Muscle of leg (tissue), 3 donors: ENCODE measurements at regions not wholly inside any gene's neighbourhood (a gene's known extent, or its start where the extent isn't known, plus 50 kb on each side); places are given as distances from the start of the nearest gene placed in this dataset.

ENCODE experiments used
- DNase-seq: peaks from one replicate; pipeline ENCODE4 v3.0.0; 2013
- H3K27ac ChIP-seq: one replicate; pipeline ENCODE4 v1.5.1; 2013; ENCODE audit warnings: mild to moderate bottlenecking, low read length, control low read depth
- H3K27me3 ChIP-seq: one replicate; pipeline ENCODE4 v1.6.1; 2013; ENCODE audit warnings: low read length; ENCODE audit not compliant: control insufficient read depth, insufficient read depth
- H3K36me3 ChIP-seq: one replicate; pipeline ENCODE4 v1.6.1; 2013; ENCODE audit warnings: low read length; ENCODE audit not compliant: control insufficient read depth, insufficient read depth
- H3K4me1 ChIP-seq: one replicate; pipeline ENCODE4 v1.6.1; 2013; ENCODE audit warnings: low read length; ENCODE audit not compliant: control insufficient read depth, insufficient read depth
- H3K4me3 ChIP-seq: one replicate; pipeline ENCODE4 v1.5.1; 2013; ENCODE audit warnings: low read length, control low read depth
- H3K9me3 ChIP-seq: replicated peaks from 2 replicates; pipeline ENCODE4 v1.6.1; 2013; ENCODE audit warnings: low read depth, low read length; ENCODE audit not compliant: control insufficient read depth
- WGBS: methylation state at CpG from one replicate; pipeline ENCODE4 v1.1.5; 2013; ENCODE audit warnings: missing lambda C conversion rate; ENCODE audit not compliant: insufficient coverage; 5-methylcytosine and 5-hydroxymethylcytosine counted together

GRCh38 chr2:173446722-173447121, 92.0 kb downstream of the CDCA7 start:
- no CpG with 5 or more reads among the region's 1 CpG for WGBS
- Histone ChIP-seq H3K36me3 (no peaks in the 10 kb centered on the region), H3K27me3 (no peaks in the 10 kb centered on the region), H3K4me3 (no peak overlapping the region), H3K27ac (no peak overlapping the region), H3K9me3 (no peaks in the 10 kb centered on the region), H3K4me1 (no peaks in the 10 kb centered on the region)
- DNase-seq = no peak

- peaks cover 2% of the 10 kb centered on the region for H3K27me3 ChIP-seq
- H3K27ac ChIP-seq = no peak overlapping the region
- H3K4me3 ChIP-seq = no peak overlapping the region
- 64% methylated on average over 3 of the region's 17 CpGs for WGBS
- no peaks in the 10 kb centered on the region for H3K9me3 ChIP-seq
- peak; percentile 93 for DNase-seq
- H3K4me1 ChIP-seq = no peaks in the 10 kb centered on the region
- no peaks in the 10 kb centered on the region for H3K36me3 ChIP-seq
Measured at GRCh38 chr2:173448938-173449471, 94.3 kb downstream of the CDCA7 start.

GRCh38 chr2:173451118-173451517, 96.4 kb downstream of the CDCA7 start:
- H3K27ac ChIP-seq = no peak overlapping the region
- DNase-seq = no peak
- no peaks in the 10 kb centered on the region for H3K9me3 ChIP-seq
- no peak overlapping the region for H3K4me3 ChIP-seq
- H3K36me3 ChIP-seq = no peaks in the 10 kb centered on the region
- no peaks in the 10 kb centered on the region for H3K4me1 ChIP-seq
- WGBS = 82% methylated on average over 6 of the region's 8 CpGs
- peaks cover 2% of the 10 kb centered on the region for H3K27me3 ChIP-seq

GRCh38 chr2:173451941-173452340, 97.3 kb downstream of the CDCA7 start:
- no peak for DNase-seq
- no peak overlapping the region for H3K27ac ChIP-seq
- H3K27me3 ChIP-seq = peaks cover 2% of the 10 kb centered on the region
- no peak overlapping the region for H3K4me3 ChIP-seq
- no peaks in the 10 kb centered on the region for H3K4me1 ChIP-seq
- 93% methylated on average over 3 of the region's 4 CpGs for WGBS
- H3K36me3 ChIP-seq = no peaks in the 10 kb centered on the region
- no peaks in the 10 kb centered on the region for H3K9me3 ChIP-seq

- Histone ChIP-seq H3K36me3 (no peaks in the 10 kb centered on the region), H3K4me1 (no peaks in the 10 kb centered on the region), H3K27me3 (peaks cover 2% of the 10 kb centered on the region), H3K27ac (no peak overlapping the region), H3K4me3 (no peak overlapping the region), H3K9me3 (no peaks in the 10 kb centered on the region)
- WGBS = no CpG with 5 or more reads among the region's 8 CpGs
- no peak for DNase-seq
Measured at GRCh38 chr2:173452416-173452815, 97.7 kb downstream of the CDCA7 start.

GRCh38 chr2:173456960-173457359, 102.3 kb downstream of the CDCA7 start:
- DNase-seq = no peak
- 91% methylated on average over 9 of the region's 10 CpGs for WGBS

GRCh38 chr2:173457366-173457765, 102.7 kb downstream of the CDCA7 start:
- Histone ChIP-seq H3K36me3 (no peaks in the 10 kb centered on the region), H3K9me3 (no peaks in the 10 kb centered on the region), H3K4me1 (peaks cover 2% of the 10 kb centered on the region), H3K4me3 (no peak overlapping the region), H3K27ac (no peak overlapping the region), H3K27me3 (peaks cover 2% of the 10 kb centered on the region)
- no peak for DNase-seq
- WGBS = 64% methylated on average over 7 of the region's 7 CpGs

More at GRCh38 chr2:173456960-173457359, 102.3 kb downstream of the CDCA7 start:
- Histone ChIP-seq H3K4me3 (no peak overlapping the region), H3K36me3 (no peaks in the 10 kb centered on the region), H3K4me1 (peaks cover 2% of the 10 kb centered on the region), H3K9me3 (no peaks in the 10 kb centered on the region), H3K27ac (no peak overlapping the region), H3K27me3 (peaks cover 2% of the 10 kb centered on the region)

GRCh38 chr2:173458991-173459780, 104.5 kb downstream of the CDCA7 start:
- H3K4me3 ChIP-seq = no peak overlapping the region
- no peaks in the 10 kb centered on the region for H3K36me3 ChIP-seq
- peak; percentile 45 for DNase-seq
- no peak overlapping the region for H3K27ac ChIP-seq
- 76% methylated on average over 6 of the region's 8 CpGs for WGBS
- H3K9me3 ChIP-seq = no peaks in the 10 kb centered on the region
- H3K27me3 ChIP-seq = no peaks in the 10 kb centered on the region
- peaks cover 8% of the 10 kb centered on the region for H3K4me1 ChIP-seq

GRCh38 chr2:173462892-173463840, 108.5 kb downstream of the CDCA7 start:
- DNase-seq = peak; percentile 23
- Histone ChIP-seq H3K36me3 (no peaks in the 10 kb centered on the region), H3K4me1 (peaks cover 8% of the 10 kb centered on the region), H3K27me3 (peaks cover 2% of the 10 kb centered on the region), H3K4me3 (no peak overlapping the region), H3K9me3 (no peaks in the 10 kb centered on the region), H3K27ac (no peak overlapping the region)
- 52% methylated on average over 6 of the region's 14 CpGs for WGBS

GRCh38 chr2:173463846-173464245, 109.2 kb downstream of the CDCA7 start:
- no peak overlapping the region for H3K27ac ChIP-seq
- H3K36me3 ChIP-seq = no peaks in the 10 kb centered on the region
- no peaks in the 10 kb centered on the region for H3K9me3 ChIP-seq
- peaks cover 7% of the 10 kb centered on the region for H3K4me1 ChIP-seq
- WGBS = no CpG with 5 or more reads among the region's 6 CpGs
- no peak overlapping the region for H3K4me3 ChIP-seq
- no peak for DNase-seq
- H3K27me3 ChIP-seq = peaks cover 2% of the 10 kb centered on the region
